Tibial nerve (tissue), 4 donors: ENCODE measurements at regions not wholly inside any gene's neighbourhood (a gene's known extent, or its start where the extent isn't known, plus 50 kb on each side); places are given as distances from the start of the nearest gene placed in this dataset.

Experiments
- EP300 ChIP-seq, 2 donors: sonication (generic); formaldehyde crosslinking; IDR thresholded peaks; one replicate each; pipeline ENCODE4 v1.6.1; 2017; ENCODE audit warnings: antibody characterized with exemption in 2 of 2, mild to moderate bottlenecking in 1 of 2
- POLR2A ChIP-seq, 2 donors: fragments of 450-650 bp; IDR thresholded peaks; one replicate each; pipeline ENCODE4 v1.6.1; 2017; ENCODE audit warnings: antibody characterized with exemption in 2 of 2, mild to moderate bottlenecking in 2 of 2, moderate library complexity in 2 of 2
- TF ChIP-seq, protein P1 (sequence below), 5 experiments: fragments of 200-600 bp in 3 of 5; fragments of 450-650 bp in 2 of 5; sonication (generic) in 3 of 5; IDR thresholded peaks; one replicate each; pipeline ENCODE4 v1.5.1; 2016 to 2019; ENCODE audit warnings: antibody characterized with exemption in 5 of 5, mild to moderate bottlenecking in 3 of 5, moderate library complexity in 2 of 5

DNA sequence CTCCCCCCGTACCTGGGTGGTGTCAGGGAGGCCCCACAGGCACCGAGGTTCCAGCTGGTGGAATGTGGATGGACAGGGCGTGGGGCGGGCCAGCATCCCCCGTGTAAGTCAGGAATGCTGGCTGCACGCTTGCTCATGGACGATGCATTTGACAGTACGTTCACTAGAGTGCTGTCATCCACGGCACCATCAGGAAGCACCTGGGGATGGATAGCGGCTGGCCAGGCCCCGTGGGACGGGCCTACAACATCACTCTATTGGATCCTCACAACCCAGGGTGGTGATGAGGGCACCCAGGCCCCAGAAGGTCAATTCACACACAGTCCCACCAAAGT lies 63.6 kb downstream of the INSIG1 start:
- TF ChIP-seq POLR2A (IDR thresholded peaks at IDR 0.05) (no peak), EP300 (IDR thresholded peaks at IDR 0.05) (no peak)
- TF ChIP-seq, protein P1, sequence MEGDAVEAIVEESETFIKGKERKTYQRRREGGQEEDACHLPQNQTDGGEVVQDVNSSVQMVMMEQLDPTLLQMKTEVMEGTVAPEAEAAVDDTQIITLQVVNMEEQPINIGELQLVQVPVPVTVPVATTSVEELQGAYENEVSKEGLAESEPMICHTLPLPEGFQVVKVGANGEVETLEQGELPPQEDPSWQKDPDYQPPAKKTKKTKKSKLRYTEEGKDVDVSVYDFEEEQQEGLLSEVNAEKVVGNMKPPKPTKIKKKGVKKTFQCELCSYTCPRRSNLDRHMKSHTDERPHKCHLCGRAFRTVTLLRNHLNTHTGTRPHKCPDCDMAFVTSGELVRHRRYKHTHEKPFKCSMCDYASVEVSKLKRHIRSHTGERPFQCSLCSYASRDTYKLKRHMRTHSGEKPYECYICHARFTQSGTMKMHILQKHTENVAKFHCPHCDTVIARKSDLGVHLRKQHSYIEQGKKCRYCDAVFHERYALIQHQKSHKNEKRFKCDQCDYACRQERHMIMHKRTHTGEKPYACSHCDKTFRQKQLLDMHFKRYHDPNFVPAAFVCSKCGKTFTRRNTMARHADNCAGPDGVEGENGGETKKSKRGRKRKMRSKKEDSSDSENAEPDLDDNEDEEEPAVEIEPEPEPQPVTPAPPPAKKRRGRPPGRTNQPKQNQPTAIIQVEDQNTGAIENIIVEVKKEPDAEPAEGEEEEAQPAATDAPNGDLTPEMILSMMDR (IDR thresholded peaks at IDR 0.05) = no peak
